ENCODE measurements at regions not wholly inside any gene's neighbourhood (a gene's known extent, or its start where the extent isn't known, plus 50 kb on each side); places are given as distances from the start of the nearest gene placed in this dataset.

GRCh38 chr22:47811971-47812370, 1049.5 kb downstream of the TBC1D22A start:
- peaks cover 5% of the 10 kb centered on the region for H3K4me1 Mint-ChIP-seq
- peaks cover 7% of the 10 kb centered on the region for H3K27me3 Mint-ChIP-seq (ENCODE audit: low read depth)
- H3K9me3 Mint-ChIP-seq: peaks cover 3% of the 10 kb centered on the region
- no peak for TF ChIP-seq CTCF (IDR thresholded peaks at IDR 0.05; ENCODE audit: unreplicated experiment in 3 of 3)
- H3K27ac Mint-ChIP-seq: no peak overlapping the region
- H3K36me3 Mint-ChIP-seq (ENCODE audit: low read depth): no peaks in the 10 kb centered on the region
- H3K4me3 Mint-ChIP-seq: no peak overlapping the region

- H3K4me3 Mint-ChIP-seq: no peak overlapping the region
- H3K27me3 Mint-ChIP-seq (ENCODE audit: low read depth): peaks cover 7% of the 10 kb centered on the region
- no peak for TF ChIP-seq CTCF (IDR thresholded peaks at IDR 0.05; ENCODE audit: unreplicated experiment in 3 of 3)
- peaks cover 3% of the 10 kb centered on the region for H3K9me3 Mint-ChIP-seq
- no peaks in the 10 kb centered on the region for H3K36me3 Mint-ChIP-seq (ENCODE audit: low read depth)
- H3K27ac Mint-ChIP-seq: no peak overlapping the region
- H3K4me1 Mint-ChIP-seq: peaks cover 5% of the 10 kb centered on the region
Measured at GRCh38 chr22:47810505-47811500, 1048.4 kb downstream of the TBC1D22A start.

GRCh38 chr22:47808886-47809620, 1046.6 kb downstream of the TBC1D22A start:
- Mint-ChIP-seq H3K36me3 (ENCODE audit: low read depth) (no peaks in the 10 kb centered on the region), H3K4me1 (no peaks in the 10 kb centered on the region), H3K27me3 (ENCODE audit: low read depth) (peaks cover 9% of the 10 kb centered on the region), H3K27ac (no peak overlapping the region), H3K4me3 (no peak overlapping the region), H3K9me3 (peaks cover 3% of the 10 kb centered on the region)
- TF ChIP-seq CTCF (IDR thresholded peaks at IDR 0.05; ENCODE audit: unreplicated experiment in 3 of 3): no peak

GRCh38 chr22:47808236-47808635, 1045.8 kb downstream of the TBC1D22A start:
- no peaks in the 10 kb centered on the region for H3K36me3 Mint-ChIP-seq (ENCODE audit: low read depth)

GRCh38 chr22:47807506-47807905, 1045.1 kb downstream of the TBC1D22A start:
- Mint-ChIP-seq H3K4me3 (no peak overlapping the region), H3K36me3 (ENCODE audit: low read depth) (no peaks in the 10 kb centered on the region), H3K27ac (no peak overlapping the region), H3K27me3 (ENCODE audit: low read depth) (peaks cover 20% of the 10 kb centered on the region), H3K9me3 (peaks cover 3% of the 10 kb centered on the region), H3K4me1 (no peaks in the 10 kb centered on the region)
- no peak for TF ChIP-seq CTCF (IDR thresholded peaks at IDR 0.05; ENCODE audit: unreplicated experiment in 3 of 3)

More at GRCh38 chr22:47808236-47808635, 1045.8 kb downstream of the TBC1D22A start:
- no peak overlapping the region for H3K27ac Mint-ChIP-seq
- H3K4me3 Mint-ChIP-seq: no peak overlapping the region
- no peaks in the 10 kb centered on the region for H3K4me1 Mint-ChIP-seq
- peaks cover 16% of the 10 kb centered on the region for H3K27me3 Mint-ChIP-seq (ENCODE audit: low read depth)
- H3K9me3 Mint-ChIP-seq: peaks cover 3% of the 10 kb centered on the region
- TF ChIP-seq CTCF (IDR thresholded peaks at IDR 0.05; ENCODE audit: unreplicated experiment in 3 of 3): no peak

Data from nephron (organoid).